Naive thymus-derived CD4-positive, alpha-beta T cell (primary cell): ENCODE measurements at regions not wholly inside any gene's neighbourhood (a gene's known extent, or its start where the extent isn't known, plus 50 kb on each side); places are given as distances from the start of the nearest gene placed in this dataset.

Experiments used
- ATAC-seq: fragments of 150-1000 bp; cut with Tn5 transposase; 2 replicates; pipeline ENCODE4 v1.10.0; 2021; ENCODE audit warnings: mild to moderate bottlenecking, moderate library complexity
- CTCF ChIA-PET: fragments of 350-600 bp; sonication (Branson Sonifier 250); formaldehyde crosslinking; loops from one replicate; lab custom pipeline; 2021; ENCODE audit warnings: antibody characterized with exemption; lab: Charles Lee
- POLR2A ChIA-PET: fragments of 350-600 bp; sonication (Branson Sonifier 250); formaldehyde crosslinking; loops from one replicate; lab custom pipeline; 2021; ENCODE audit warnings: antibody characterized with exemption, inconsistent platforms; lab: Charles Lee
- DNase-seq, 9 donors: peaks; one replicate each; pipeline versions ENCODE4 v3.0.0 to v3.0.0-alpha.2; 2020 to 2022; ENCODE audit warnings: mixed read lengths in 1 of 9
- H3K27ac ChIP-seq: one replicate; pipeline ENCODE4 v1.7.0; 2013; ENCODE audit warnings: mild to moderate bottlenecking, low read depth, low read length, moderate library complexity
- H3K27me3 ChIP-seq, 2 donors: one replicate each; pipeline ENCODE4 v1.7.0; 2013; ENCODE audit warnings: low read length in 2 of 2, mild to moderate bottlenecking in 2 of 2, moderate library complexity in 2 of 2; ENCODE audit not compliant: control insufficient read depth in 2 of 2, insufficient read depth in 2 of 2
- H3K36me3 ChIP-seq, 3 experiments: 1 replicate in 2 of 3; 2 replicates in 1 of 3; pipeline ENCODE4 v1.7.0; 2013; ENCODE audit warnings: low read length in 3 of 3, mild to moderate bottlenecking in 3 of 3, moderate library complexity in 1 of 3; ENCODE audit not compliant: insufficient read depth in 3 of 3, control insufficient read depth in 2 of 3
- H3K4me1 ChIP-seq, 2 donors: one replicate each; pipeline ENCODE4 v1.7.0; 2013; ENCODE audit warnings: low read length in 2 of 2, mild to moderate bottlenecking in 2 of 2, moderate library complexity in 1 of 2; ENCODE audit not compliant: control insufficient read depth in 2 of 2, insufficient read depth in 2 of 2
- H3K4me3 ChIP-seq: 2 replicates; pipeline ENCODE4 v1.7.0; 2013; ENCODE audit warnings: mild to moderate bottlenecking, low read length
- H3K9me3 ChIP-seq, 3 experiments: 1 replicate in 2 of 3; 2 replicates in 1 of 3; pipeline ENCODE4 v1.7.0; 2013; ENCODE audit warnings: low read length in 3 of 3; ENCODE audit not compliant: control insufficient read depth in 2 of 3
- H3K27ac Mint-ChIP-seq, 9 donors: one replicate each; pipeline ENCODE4 v1.8.0; 2020 to 2022; ENCODE audit warnings: mixed read lengths in 9 of 9, mild to moderate bottlenecking in 8 of 9, moderate library complexity in 5 of 9, inconsistent platforms in 2 of 9
- H3K27me3 Mint-ChIP-seq, 5 donors: one replicate each; pipeline ENCODE4 v1.8.0; 2021 to 2022; ENCODE audit warnings: mixed read lengths in 5 of 5, mild to moderate bottlenecking in 1 of 5
- H3K36me3 Mint-ChIP-seq, 5 donors: one replicate each; pipeline ENCODE4 v1.8.0; 2020 to 2022; ENCODE audit warnings: mixed read lengths in 5 of 5, mild to moderate bottlenecking in 3 of 5, inconsistent platforms in 1 of 5
- H3K4me1 Mint-ChIP-seq, 7 donors: one replicate each; pipeline ENCODE4 v1.8.0; 2020 to 2022; ENCODE audit warnings: mixed read lengths in 7 of 7, mild to moderate bottlenecking in 3 of 7, inconsistent platforms in 1 of 7
- H3K4me3 Mint-ChIP-seq, 10 donors: one replicate each; pipeline ENCODE4 v1.8.0; 2020 to 2022; ENCODE audit warnings: mild to moderate bottlenecking in 10 of 10, mixed read lengths in 10 of 10, moderate library complexity in 6 of 10, inconsistent platforms in 2 of 10
- H3K9me3 Mint-ChIP-seq, 11 donors: one replicate each; pipeline ENCODE4 v1.8.0; 2020 to 2022; ENCODE audit warnings: mixed read lengths in 11 of 11, mild to moderate bottlenecking in 4 of 11, inconsistent platforms in 1 of 11, moderate library complexity in 1 of 11
- intact Hi-C, 2 donors: fragments of 100-400 bp; cut with micrococcal nuclease; formaldehyde crosslinking; loops; one replicate each; pipeline ENCODE4 v1.15.1; 2023

DNA sequence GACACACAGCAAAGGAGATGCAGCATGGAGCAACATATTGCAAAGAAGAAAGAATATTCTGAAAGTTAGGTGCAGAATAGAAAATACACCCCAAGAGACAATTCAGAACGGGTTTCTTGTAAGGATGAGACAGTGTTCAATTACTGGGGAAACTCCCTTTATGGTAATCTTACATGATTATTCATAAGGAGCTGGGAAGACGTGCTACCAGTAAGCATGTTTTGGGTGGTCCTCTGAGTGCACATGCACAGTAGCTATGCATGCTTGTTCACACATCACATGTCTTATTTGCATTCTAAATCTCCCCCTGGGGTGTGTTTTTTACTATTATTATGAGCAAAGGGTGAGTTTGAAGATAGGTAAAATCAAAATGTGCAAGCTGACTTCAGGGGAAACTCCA lies 1448.8 kb downstream of the TECRL start:
- ATAC-seq (no peak), DNase-seq (no peak)
- Histone ChIP-seq H3K27ac (no peak overlapping the region), H3K36me3 (no peaks in the 10 kb centered on the region), H3K4me1 (no peaks in the 10 kb centered on the region), H3K4me3 (no peak overlapping the region), H3K27me3 (no peaks in the 10 kb centered on the region), H3K9me3 (peaks cover 0 to 3% (median 0%) of the 10 kb centered on the region in 3 experiments)
- Mint-ChIP-seq H3K4me3 (no peak overlapping the region), H3K9me3 (peaks cover 0 to 12% (median 4%) of the 10 kb centered on the region in 11 donors), H3K27ac (no peak overlapping the region), H3K27me3 (no peaks in the 10 kb centered on the region), H3K36me3 (no peaks in the 10 kb centered on the region), H3K4me1 (no peaks in the 10 kb centered on the region)
- intact Hi-C loops: no loop called here
- ChIA-PET CTCF (no interaction called here), POLR2A (no interaction called here)

DNA sequence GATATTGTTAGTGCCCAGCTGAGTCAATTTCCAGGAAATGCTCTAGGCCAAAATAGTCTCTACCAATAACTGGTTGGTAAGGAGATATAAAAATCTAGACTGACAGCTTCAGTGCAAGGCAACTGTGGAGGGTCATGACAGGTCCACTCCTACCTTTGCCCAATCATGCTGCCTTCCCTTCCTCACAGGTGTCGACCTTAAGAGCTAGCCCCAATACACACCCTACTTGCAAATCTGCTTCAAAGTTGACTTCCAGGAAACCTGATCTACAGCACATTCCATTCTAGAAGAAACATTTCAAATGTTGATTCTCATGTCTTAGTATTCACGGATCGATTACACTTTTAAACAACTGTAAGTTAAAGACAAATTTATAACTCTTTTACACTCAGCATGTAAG lies 1455.5 kb downstream of the TECRL start:
- Mint-ChIP-seq H3K4me3 (no peak overlapping the region), H3K9me3 (peaks cover 0 to 12% (median 7%) of the 10 kb centered on the region in 11 donors), H3K27me3 (no peaks in the 10 kb centered on the region), H3K4me1 (no peaks in the 10 kb centered on the region), H3K27ac (no peak overlapping the region), H3K36me3 (no peaks in the 10 kb centered on the region)
- ChIA-PET CTCF (no interaction called here), POLR2A (interaction anchor here (0.6 kb wide), 1 partner anchor 64 kb away, joined by 4 read pairs; no protein-coding TSS in a partner anchor)
- Histone ChIP-seq H3K4me1 (no peaks in the 10 kb centered on the region), H3K27ac (no peak overlapping the region), H3K36me3 (no peaks in the 10 kb centered on the region), H3K4me3 (no peak overlapping the region), H3K9me3 (peaks cover 0 to 3% (median 0%) of the 10 kb centered on the region in 3 experiments), H3K27me3 (no peaks in the 10 kb centered on the region)
- DNase-seq: no peak
- intact Hi-C loops: no loop called here
- ATAC-seq: no peak

DNA sequence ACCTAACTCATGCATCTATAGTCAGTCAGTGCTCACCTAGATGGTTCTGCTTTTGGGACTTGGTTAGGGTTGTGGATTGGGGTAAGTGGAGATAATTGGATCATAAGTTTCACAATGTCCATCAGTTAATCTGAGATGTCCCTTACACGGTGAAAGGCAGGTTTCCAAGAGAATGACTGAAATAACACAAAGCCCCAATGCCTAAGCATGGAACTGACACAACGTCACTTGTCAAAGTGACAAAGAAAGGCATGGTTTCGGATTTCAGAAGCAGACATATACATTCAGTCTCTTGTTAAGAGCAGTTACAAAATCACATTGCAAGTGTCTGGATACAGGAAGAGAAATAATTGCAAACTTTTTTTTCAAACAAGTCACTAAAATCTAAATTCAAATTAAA lies 1456.9 kb downstream of the TECRL start:
- H3K27me3 Mint-ChIP-seq: no peaks in the 10 kb centered on the region
- H3K27me3 ChIP-seq: no peaks in the 10 kb centered on the region

DNA sequence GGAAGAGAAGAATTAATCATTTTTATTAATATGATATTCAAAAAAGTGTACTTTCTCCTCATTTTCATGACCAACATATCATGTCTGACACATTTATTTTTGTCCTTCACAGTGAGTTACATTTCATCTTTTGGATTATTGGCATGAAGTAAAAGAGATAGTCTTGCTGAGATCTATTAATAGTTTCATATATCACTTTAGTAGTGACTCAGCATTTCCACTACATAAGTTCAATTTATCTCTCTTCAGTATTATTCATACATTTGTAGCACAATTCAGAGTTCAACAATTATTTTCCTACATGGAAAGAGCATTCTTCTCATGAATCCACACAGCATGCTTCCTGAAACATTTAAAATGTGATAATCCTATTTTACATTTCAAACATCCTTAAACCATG lies 1461.1 kb downstream of the TECRL start:
- no peaks in the 10 kb centered on the region for H3K27me3 Mint-ChIP-seq
- H3K36me3 Mint-ChIP-seq: peaks cover 0 to 9% (median 0%) of the 10 kb centered on the region in 5 donors
- no peaks in the 10 kb centered on the region for H3K4me1 Mint-ChIP-seq
- H3K27ac Mint-ChIP-seq: no peak overlapping the region
- Histone ChIP-seq H3K4me3 (no peak overlapping the region), H3K36me3 (no peaks in the 10 kb centered on the region), H3K27ac (no peak overlapping the region), H3K4me1 (no peaks in the 10 kb centered on the region), H3K9me3 (no peaks in the 10 kb centered on the region), H3K27me3 (no peaks in the 10 kb centered on the region)
- no peak overlapping the region for H3K4me3 Mint-ChIP-seq
- ATAC-seq (no peak), DNase-seq (no peak)
- ChIA-PET CTCF (no interaction called here), POLR2A (no interaction called here)
- peaks cover 0 to 29% (median 12%) of the 10 kb centered on the region in 11 donors for H3K9me3 Mint-ChIP-seq
- intact Hi-C loops: no loop called here

More for the DNA sequence above, 1456.9 kb downstream of the TECRL start:
- H3K9me3 ChIP-seq: no peaks in the 10 kb centered on the region
- Mint-ChIP-seq H3K9me3 (peaks cover 0 to 15% (median 7%) of the 10 kb centered on the region in 11 donors), H3K4me1 (no peaks in the 10 kb centered on the region), H3K4me3 (no peak overlapping the region), H3K36me3 (no peaks in the 10 kb centered on the region), H3K27ac (no peak overlapping the region)
- no peaks in the 10 kb centered on the region for H3K36me3 ChIP-seq
- no peak overlapping the region for H3K27ac ChIP-seq
- ChIA-PET CTCF (no interaction called here), POLR2A (no interaction called here)
- intact Hi-C loops: no loop called here
- no peak overlapping the region for H3K4me3 ChIP-seq
- DNase-seq (no peak), ATAC-seq (no peak)
- no peaks in the 10 kb centered on the region for H3K4me1 ChIP-seq

DNA sequence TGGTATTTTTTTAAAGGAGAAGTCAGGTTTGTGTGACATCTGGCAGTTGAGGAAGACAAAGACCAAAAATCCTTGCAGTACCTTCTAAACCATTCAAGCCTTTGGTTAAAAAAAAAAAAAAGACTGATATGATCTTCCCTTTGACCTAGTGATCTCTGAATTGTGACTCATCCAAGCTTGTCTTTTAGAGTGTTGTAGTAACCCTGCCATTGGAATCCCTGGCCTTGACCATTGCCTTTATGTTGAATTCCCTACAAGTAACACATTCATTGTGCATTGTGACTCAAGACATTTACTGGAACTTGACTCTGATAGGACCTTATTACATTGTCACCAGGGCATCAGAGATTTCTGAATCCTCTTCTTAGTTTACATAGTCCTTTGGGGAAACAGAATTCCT lies 1469.0 kb downstream of the TECRL start:
- Histone ChIP-seq H3K4me1 (no peaks in the 10 kb centered on the region), H3K36me3 (no peaks in the 10 kb centered on the region), H3K4me3 (no peak overlapping the region), H3K9me3 (peaks cover 0 to 6% (median 0%) of the 10 kb centered on the region in 3 experiments), H3K27me3 (no peaks in the 10 kb centered on the region), H3K27ac (no peak overlapping the region)
- no peaks in the 10 kb centered on the region for H3K27me3 Mint-ChIP-seq
- no peak for ATAC-seq
- no peaks in the 10 kb centered on the region for H3K4me1 Mint-ChIP-seq
- no peak overlapping the region for H3K27ac Mint-ChIP-seq
- DNase-seq: no peak
- ChIA-PET CTCF (no interaction called here), POLR2A (no interaction called here)
- peaks cover 9 to 41% (median 18%) of the 10 kb centered on the region in 11 donors for H3K9me3 Mint-ChIP-seq
- intact Hi-C loops: no loop called here
- H3K36me3 Mint-ChIP-seq: peaks cover 0 to 13% (median 0%) of the 10 kb centered on the region in 5 donors
- no peak overlapping the region for H3K4me3 Mint-ChIP-seq

DNA sequence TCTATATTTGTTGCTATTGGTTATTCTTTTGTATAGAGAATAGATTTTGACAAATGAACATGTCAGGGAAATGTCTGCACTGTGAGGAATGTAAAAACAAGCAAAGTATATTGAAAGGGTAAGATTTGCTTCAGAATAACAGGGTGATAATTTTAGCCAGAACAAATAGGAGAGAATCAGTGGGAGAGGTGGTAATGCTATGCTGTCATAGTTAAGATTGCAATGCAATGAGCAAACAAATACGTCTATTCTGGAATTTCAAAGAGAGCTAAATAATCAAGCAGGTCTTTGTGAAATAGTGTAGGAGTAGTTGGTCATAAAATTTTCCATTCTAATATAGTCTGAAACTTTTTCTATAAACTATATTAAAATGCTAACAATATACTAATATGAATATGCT lies 1478.4 kb downstream of the TECRL start:
- Histone ChIP-seq H3K9me3 (peaks cover 0 to under 1% (median 0%) of the 10 kb centered on the region in 3 experiments), H3K4me1 (no peaks in the 10 kb centered on the region), H3K4me3 (no peak overlapping the region), H3K27me3 (no peaks in the 10 kb centered on the region), H3K27ac (no peak overlapping the region), H3K36me3 (no peaks in the 10 kb centered on the region)
- H3K4me1 Mint-ChIP-seq: no peaks in the 10 kb centered on the region
- no peak overlapping the region for H3K27ac Mint-ChIP-seq
- ATAC-seq (no peak), DNase-seq (no peak)
- peaks cover 4 to 34% (median 10%) of the 10 kb centered on the region in 11 donors for H3K9me3 Mint-ChIP-seq
- H3K36me3 Mint-ChIP-seq: peaks cover 0 to 6% (median 0%) of the 10 kb centered on the region in 5 donors
- no peak overlapping the region for H3K4me3 Mint-ChIP-seq
- H3K27me3 Mint-ChIP-seq: no peaks in the 10 kb centered on the region
- POLR2A ChIA-PET: no interaction called here
- intact Hi-C loops: no loop called here
- CTCF ChIA-PET: no interaction called here

DNA sequence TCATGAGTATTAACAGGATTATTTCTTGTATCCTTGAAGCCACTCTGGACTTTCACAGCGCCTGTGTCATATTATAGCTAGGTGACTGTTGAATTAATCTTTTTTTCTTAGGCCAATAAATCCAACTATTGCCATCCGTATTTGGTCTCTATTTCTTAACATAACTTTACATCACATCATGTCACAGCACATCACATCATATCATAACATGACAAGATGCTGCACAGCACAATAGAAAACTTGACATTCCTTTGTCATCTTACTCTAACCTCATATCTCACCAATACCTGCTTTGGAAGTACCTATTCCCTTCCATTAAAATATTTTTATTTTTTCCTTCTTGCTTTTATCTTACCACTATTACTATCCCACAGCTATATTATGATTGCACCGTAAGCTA lies 1480.8 kb downstream of the TECRL start:
- H3K27ac Mint-ChIP-seq: no peak overlapping the region
- peaks cover 1 to 32% (median 5%) of the 10 kb centered on the region in 11 donors for H3K9me3 Mint-ChIP-seq
- no peaks in the 10 kb centered on the region for H3K4me1 ChIP-seq
- H3K27ac ChIP-seq: no peak overlapping the region
- H3K36me3 ChIP-seq: no peaks in the 10 kb centered on the region
- H3K9me3 ChIP-seq: no peaks in the 10 kb centered on the region
- intact Hi-C loops: no loop called here
- DNase-seq (no peak), ATAC-seq (no peak)
- ChIA-PET CTCF (no interaction called here), POLR2A (no interaction called here)
- H3K4me3 Mint-ChIP-seq: no peak overlapping the region
- H3K4me1 Mint-ChIP-seq: no peaks in the 10 kb centered on the region
- no peaks in the 10 kb centered on the region for H3K27me3 ChIP-seq
- no peaks in the 10 kb centered on the region for H3K36me3 Mint-ChIP-seq
- H3K27me3 Mint-ChIP-seq: no peaks in the 10 kb centered on the region
- H3K4me3 ChIP-seq: no peak overlapping the region
